ENCODE measurements at regions not wholly inside any gene's neighbourhood (a gene's known extent, or its start where the extent isn't known, plus 50 kb on each side); places are given as distances from the start of the nearest gene placed in this dataset.

- Histone ChIP-seq H3K4me2 (ENCODE audit: low read depth, low read length) (no peak overlapping the region), H4K5ac (ENCODE audit: low read depth, low read length) (no peak overlapping the region), H3K14ac (replicated peaks; ENCODE audit: low read depth, low read length) (no peak overlapping the region), H2BK20ac (ENCODE audit: low read depth, low read length) (no peak overlapping the region), H2AK9ac (replicated peaks; ENCODE audit: low read depth, low read length, poor library complexity) (no peak overlapping the region), H4K91ac (ENCODE audit: insufficient read depth, low read depth, low read length) (no peak overlapping the region), H3K9me3 (ENCODE audit: control insufficient read depth, insufficient read depth, low read length) (no peaks in the 10 kb centered on the region), H3K9me1 (ENCODE audit: insufficient read depth, low read length) (no peaks in the 10 kb centered on the region), H3K4me3 (ENCODE audit: insufficient read depth, low read depth, low read length) (no peak overlapping the region), H4K20me1 (ENCODE audit: insufficient read depth, low read length) (no peaks in the 10 kb centered on the region), H3K23ac (ENCODE audit: low read depth, low read length) (no peak overlapping the region), H3K18ac (ENCODE audit: low read depth, low read length) (no peak overlapping the region), H3K27ac (ENCODE audit: insufficient read depth, low read length) (no peak overlapping the region), H4K8ac (ENCODE audit: low read depth in 2 of 2, low read length in 2 of 2) (no peak overlapping the region), H3K27me3 (ENCODE audit: control insufficient read depth, insufficient read depth, low read length) (no peaks in the 10 kb centered on the region), H2BK15ac (ENCODE audit: low read depth, low read length) (no peak overlapping the region), H3K56ac (ENCODE audit: extremely low read depth, insufficient read depth, low read length) (no peak overlapping the region), H2AFZ (replicated peaks; ENCODE audit: low read length, poor library complexity) (no peak overlapping the region), H3K4me1 (ENCODE audit: control insufficient read depth, insufficient read depth, low read length) (no peaks in the 10 kb centered on the region), H2BK120ac (ENCODE audit: low read depth, low read length) (no peak overlapping the region), H3K9ac (ENCODE audit: low read depth, low read length) (no peak overlapping the region), H3K79me1 (ENCODE audit: low read depth in 1 of 2, low read length in 2 of 2) (no peaks in the 10 kb centered on the region), H2BK5ac (ENCODE audit: low read depth, low read length, poor library complexity, severe bottlenecking) (no peak overlapping the region), H2AK5ac (ENCODE audit: low read depth, low read length) (no peak overlapping the region), H3K36me3 (ENCODE audit: control insufficient read depth, insufficient read depth, low read length) (no peaks in the 10 kb centered on the region), H3K4ac (ENCODE audit: low read depth, low read length) (no peak overlapping the region)
- intact Hi-C loops (cut with micrococcal nuclease) (no loop called here), dilution Hi-C loops (cut with HindIII; ENCODE audit: low sequenced_read_pairs, unreplicated experiment) (no loop called here), in situ Hi-C loops (cut with MboI; ENCODE audit: low sequenced_read_pairs) (no loop called here)
- ChIA-PET POLR2A (ENCODE audit: unreplicated experiment) (no interaction called here), CTCF (no interaction called here)
- no peak for TF ChIP-seq MAZ (IDR thresholded peaks at IDR 0.05; ENCODE audit: borderline replicate concordance, low read depth, low read length)
- no peak for TF ChIP-seq CEBPB (IDR thresholded peaks at IDR 0.05; ENCODE audit: low read depth, low read length)
- TF ChIP-seq POLR2A (IDR thresholded peaks at IDR 0.05; ENCODE audit: low read depth, low read length), result no peak
- TF ChIP-seq SMC3 (IDR thresholded peaks at IDR 0.05; ENCODE audit: low read depth, low read length), result no peak
- no peak for TF ChIP-seq RAD21 (IDR thresholded peaks at IDR 0.05; ENCODE audit: low read length)
- TF ChIP-seq NFE2L2 (IDR thresholded peaks at IDR 0.05; ENCODE audit: low read depth, low read length), result no peak
- no peak for TF ChIP-seq RFX5 (IDR thresholded peaks at IDR 0.05; ENCODE audit: low read depth, low read length)
- no peak for TF ChIP-seq CHD1 (IDR thresholded peaks at IDR 0.05; ENCODE audit: low read depth, low read length)
- ATAC-seq (ENCODE audit: low read depth), result no peak
- no peak for DNase-seq
- no TSS peak for BruUV-seq (replicated peaks)
- no CpG with 5 or more reads among the region's 3 CpGs for WGBS, 2 experiments (ENCODE audit: extremely low coverage in 2 of 2, insufficient read length in 1 of 2)
Observed at GRCh38 chr5:145068721-145069120, 766.4 kb downstream of the PRELID2 start.

Data from IMR-90 (cell line).